HL-60 (cell line): ENCODE measurements at regions not wholly inside any gene's neighbourhood (a gene's known extent, or its start where the extent isn't known, plus 50 kb on each side); places are given as distances from the start of the nearest gene placed in this dataset.
A peak's percentile ranks its signal among the peaks of the same experiment; 100 is the strongest.

ENCODE experiments used
- DNase-seq, 2 experiments: peaks; one replicate each; pipeline ENCODE4 v3.0.0-alpha.2; 2010 to 2020; ENCODE audit warnings: low read depth in 1 of 2, low spot score in 1 of 2
- H3K27ac ChIP-seq: fragments of 250-450 bp; sonication (Bioruptor Pico); replicated peaks from 2 replicates; pipeline ENCODE4 v1.5.1; 2020; ENCODE audit warnings: mild to moderate bottlenecking, moderate library complexity
- H3K27me3 ChIP-seq: fragments of 250-450 bp; sonication (Bioruptor Pico); 2 replicates; pipeline ENCODE4 v1.5.1; 2021; ENCODE audit warnings: mild to moderate bottlenecking, moderate library complexity; ENCODE audit not compliant: insufficient read depth, poor library complexity, severe bottlenecking
- H3K4me3 ChIP-seq: replicated peaks from 2 replicates; pipeline ENCODE4 v1.5.1; 2011; ENCODE audit warnings: mild to moderate bottlenecking, control low read depth, low read length; ENCODE audit not compliant: insufficient read depth
- GABPA ChIP-seq: IDR thresholded peaks from 2 replicates; pipeline ENCODE4 v1.6.1; 2012; ENCODE audit warnings: low read depth
- POLR2AphosphoS5 ChIP-seq: IDR thresholded peaks from 2 replicates; pipeline ENCODE4 v1.6.1; 2012; ENCODE audit warnings: low read depth
- SPI1 ChIP-seq: IDR thresholded peaks from 2 replicates; pipeline ENCODE4 v1.6.1; 2012; ENCODE audit warnings: low read depth, mild to moderate bottlenecking, borderline replicate concordance
- TF ChIP-seq, protein P1 (sequence below): IDR thresholded peaks from one replicate; pipeline ENCODE4 v1.5.1; 2011; ENCODE audit warnings: low read length, control low read depth, inconsistent platforms; ENCODE audit not compliant: insufficient read depth
- TF ChIP-seq, protein P2 (sequence below): IDR thresholded peaks from 2 replicates; pipeline ENCODE4 v1.6.1; 2012; ENCODE audit warnings: low read depth; ENCODE audit not compliant: insufficient replicate concordance

DNA sequence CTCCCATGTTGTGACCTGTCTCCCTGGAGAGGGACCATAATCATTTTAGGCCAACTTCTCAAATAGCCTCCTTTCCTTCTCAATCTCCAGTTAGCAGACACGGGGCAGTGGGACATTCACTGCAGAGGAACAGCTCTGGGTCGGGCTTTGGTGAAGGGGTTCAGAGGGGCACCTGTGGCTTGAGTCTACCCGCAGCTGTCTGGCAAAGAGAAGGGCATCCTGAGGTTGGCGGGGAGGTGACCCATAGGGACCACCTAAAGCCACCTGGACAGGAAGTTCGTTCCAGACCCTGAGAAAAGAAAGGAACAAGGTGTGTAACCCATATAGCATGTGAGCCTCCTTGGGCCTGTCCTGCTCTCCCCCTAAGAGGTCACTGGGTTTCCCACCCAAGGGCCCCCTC, 155.0 kb downstream of the OAT start:
- Histone ChIP-seq H3K27ac (no peak overlapping the region), H3K27me3 (no peaks in the 10 kb centered on the region), H3K4me3 (no peak overlapping the region)
- DNase-seq: no peak
- TF ChIP-seq, protein P1, sequence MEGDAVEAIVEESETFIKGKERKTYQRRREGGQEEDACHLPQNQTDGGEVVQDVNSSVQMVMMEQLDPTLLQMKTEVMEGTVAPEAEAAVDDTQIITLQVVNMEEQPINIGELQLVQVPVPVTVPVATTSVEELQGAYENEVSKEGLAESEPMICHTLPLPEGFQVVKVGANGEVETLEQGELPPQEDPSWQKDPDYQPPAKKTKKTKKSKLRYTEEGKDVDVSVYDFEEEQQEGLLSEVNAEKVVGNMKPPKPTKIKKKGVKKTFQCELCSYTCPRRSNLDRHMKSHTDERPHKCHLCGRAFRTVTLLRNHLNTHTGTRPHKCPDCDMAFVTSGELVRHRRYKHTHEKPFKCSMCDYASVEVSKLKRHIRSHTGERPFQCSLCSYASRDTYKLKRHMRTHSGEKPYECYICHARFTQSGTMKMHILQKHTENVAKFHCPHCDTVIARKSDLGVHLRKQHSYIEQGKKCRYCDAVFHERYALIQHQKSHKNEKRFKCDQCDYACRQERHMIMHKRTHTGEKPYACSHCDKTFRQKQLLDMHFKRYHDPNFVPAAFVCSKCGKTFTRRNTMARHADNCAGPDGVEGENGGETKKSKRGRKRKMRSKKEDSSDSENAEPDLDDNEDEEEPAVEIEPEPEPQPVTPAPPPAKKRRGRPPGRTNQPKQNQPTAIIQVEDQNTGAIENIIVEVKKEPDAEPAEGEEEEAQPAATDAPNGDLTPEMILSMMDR: no peak
- TF ChIP-seq GABPA (no peak), POLR2AphosphoS5 (no peak), SPI1 (no peak)
- TF ChIP-seq, protein P2, sequence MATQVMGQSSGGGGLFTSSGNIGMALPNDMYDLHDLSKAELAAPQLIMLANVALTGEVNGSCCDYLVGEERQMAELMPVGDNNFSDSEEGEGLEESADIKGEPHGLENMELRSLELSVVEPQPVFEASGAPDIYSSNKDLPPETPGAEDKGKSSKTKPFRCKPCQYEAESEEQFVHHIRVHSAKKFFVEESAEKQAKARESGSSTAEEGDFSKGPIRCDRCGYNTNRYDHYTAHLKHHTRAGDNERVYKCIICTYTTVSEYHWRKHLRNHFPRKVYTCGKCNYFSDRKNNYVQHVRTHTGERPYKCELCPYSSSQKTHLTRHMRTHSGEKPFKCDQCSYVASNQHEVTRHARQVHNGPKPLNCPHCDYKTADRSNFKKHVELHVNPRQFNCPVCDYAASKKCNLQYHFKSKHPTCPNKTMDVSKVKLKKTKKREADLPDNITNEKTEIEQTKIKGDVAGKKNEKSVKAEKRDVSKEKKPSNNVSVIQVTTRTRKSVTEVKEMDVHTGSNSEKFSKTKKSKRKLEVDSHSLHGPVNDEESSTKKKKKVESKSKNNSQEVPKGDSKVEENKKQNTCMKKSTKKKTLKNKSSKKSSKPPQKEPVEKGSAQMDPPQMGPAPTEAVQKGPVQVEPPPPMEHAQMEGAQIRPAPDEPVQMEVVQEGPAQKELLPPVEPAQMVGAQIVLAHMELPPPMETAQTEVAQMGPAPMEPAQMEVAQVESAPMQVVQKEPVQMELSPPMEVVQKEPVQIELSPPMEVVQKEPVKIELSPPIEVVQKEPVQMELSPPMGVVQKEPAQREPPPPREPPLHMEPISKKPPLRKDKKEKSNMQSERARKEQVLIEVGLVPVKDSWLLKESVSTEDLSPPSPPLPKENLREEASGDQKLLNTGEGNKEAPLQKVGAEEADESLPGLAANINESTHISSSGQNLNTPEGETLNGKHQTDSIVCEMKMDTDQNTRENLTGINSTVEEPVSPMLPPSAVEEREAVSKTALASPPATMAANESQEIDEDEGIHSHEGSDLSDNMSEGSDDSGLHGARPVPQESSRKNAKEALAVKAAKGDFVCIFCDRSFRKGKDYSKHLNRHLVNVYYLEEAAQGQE: no peak

DNA sequence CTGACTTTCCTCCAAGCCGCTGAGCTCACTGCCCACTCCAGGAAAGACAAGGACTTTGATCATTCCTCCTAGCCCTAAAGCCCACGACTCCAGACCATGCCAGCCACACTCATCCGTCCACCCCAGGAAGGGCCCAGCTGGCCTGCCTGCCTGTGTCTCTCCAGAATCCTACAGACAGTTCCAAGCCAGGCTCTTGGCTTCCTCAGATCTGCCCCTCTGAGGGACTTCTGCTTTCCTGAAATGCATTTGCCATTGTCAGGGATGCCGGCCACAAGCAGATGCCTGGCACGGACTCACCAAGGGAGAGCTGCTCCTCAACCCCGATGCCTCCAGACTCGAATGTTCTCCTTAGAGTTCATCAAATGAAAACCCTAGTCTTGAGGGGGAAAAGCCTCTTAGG, 155.8 kb downstream of the OAT start:
- no peak for DNase-seq
- H3K27me3 ChIP-seq: no peaks in the 10 kb centered on the region
- peak; percentile 50 for TF ChIP-seq SPI1
- TF ChIP-seq, protein P2: no peak

DNA sequence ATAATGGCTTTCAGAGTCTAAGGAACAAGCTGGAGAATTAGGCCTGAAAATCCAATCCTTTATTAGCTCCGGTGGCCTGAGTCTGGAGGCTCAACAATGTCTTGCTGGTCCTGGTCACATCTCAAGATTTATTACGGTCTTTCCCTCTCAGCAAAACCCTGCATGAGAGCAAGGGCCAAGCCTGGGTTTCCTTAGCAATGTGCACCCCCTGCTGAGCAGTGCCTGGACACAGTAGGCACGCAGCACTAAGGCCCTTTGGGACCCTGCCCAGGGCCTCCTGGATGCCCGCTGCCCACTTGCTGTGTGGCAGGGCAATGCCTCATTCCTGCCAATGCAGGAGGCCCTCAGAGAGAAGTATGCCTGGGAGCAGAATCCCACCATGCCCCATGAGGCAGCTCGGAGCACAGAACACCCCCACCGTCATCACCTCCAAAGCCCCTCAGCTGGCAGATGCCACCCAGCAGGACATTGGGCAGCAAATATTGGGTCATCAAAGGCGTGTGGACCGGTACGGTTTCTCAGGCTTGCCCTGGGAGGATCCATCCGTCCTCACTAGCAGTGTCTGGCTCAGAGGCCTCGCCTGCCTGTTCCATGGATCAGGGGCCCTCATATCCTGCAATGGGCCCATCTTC, 156.4 kb downstream of the OAT start:
- Histone ChIP-seq H3K27ac (no peak overlapping the region), H3K27me3 (no peaks in the 10 kb centered on the region), H3K4me3 (no peak overlapping the region)
- DNase-seq: no peak
- TF ChIP-seq POLR2AphosphoS5 (no peak), SPI1 (no peak), GABPA (no peak)
- TF ChIP-seq, protein P2: no peak
- TF ChIP-seq, protein P1: no peak

More for the DNA sequence above, 155.8 kb downstream of the OAT start:
- Histone ChIP-seq H3K4me3 (no peak overlapping the region), H3K27ac (no peak overlapping the region)
